ENCODE measurements at regions not wholly inside any gene's neighbourhood (a gene's known extent, or its start where the extent isn't known, plus 50 kb on each side); places are given as distances from the start of the nearest gene placed in this dataset.

DNA sequence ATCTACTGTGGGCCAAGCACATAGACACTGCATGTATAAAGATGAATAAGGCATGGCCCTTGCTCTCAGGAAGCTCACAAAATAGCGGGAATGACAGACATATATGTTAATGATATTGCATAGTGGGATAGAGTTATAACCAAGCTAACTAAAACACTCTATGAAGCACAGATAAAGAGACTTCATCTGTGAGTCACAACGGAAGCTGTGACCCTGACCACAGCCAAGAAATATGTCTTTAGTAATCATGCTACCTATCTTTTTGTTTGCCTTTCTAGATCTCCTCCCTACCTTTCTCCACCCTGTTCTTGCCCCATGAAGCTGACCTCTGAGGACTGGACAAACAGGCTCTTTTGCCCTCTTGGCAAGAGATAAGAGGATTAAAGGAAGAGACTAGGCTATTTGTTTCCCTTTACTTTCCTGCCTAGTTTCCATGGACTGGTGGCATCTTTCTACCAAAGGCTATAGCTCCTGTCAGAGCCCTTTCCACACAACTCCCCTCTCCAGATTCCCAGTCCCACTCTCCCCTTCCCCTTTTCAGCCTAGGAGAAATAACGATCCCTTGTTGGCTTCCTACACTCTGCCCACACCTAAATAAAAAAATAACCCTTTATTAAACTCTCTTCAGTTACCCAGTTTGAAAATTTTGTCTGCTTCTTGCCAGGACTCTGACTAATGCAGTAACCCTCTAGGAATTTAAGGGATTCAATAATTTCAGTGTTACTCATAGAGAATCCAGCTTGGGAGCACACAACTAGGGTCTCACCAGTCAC lies 504.9 kb upstream of the MARCKS start:
- in situ Hi-C loops (cut with HindIII; ENCODE audit: low pct_ligation_motif_present, low sequenced_read_pairs): no loop called here
- Histone ChIP-seq H3K27ac (peak overlapping the region; percentile 95), H3K4me3 (ENCODE audit: low read depth, low read length) (no peak overlapping the region), H3K36me3 (replicated peaks) (no peaks in the 10 kb centered on the region), H3K27me3 (replicated peaks) (no peaks in the 10 kb centered on the region)
- TF ChIP-seq, protein P1, sequence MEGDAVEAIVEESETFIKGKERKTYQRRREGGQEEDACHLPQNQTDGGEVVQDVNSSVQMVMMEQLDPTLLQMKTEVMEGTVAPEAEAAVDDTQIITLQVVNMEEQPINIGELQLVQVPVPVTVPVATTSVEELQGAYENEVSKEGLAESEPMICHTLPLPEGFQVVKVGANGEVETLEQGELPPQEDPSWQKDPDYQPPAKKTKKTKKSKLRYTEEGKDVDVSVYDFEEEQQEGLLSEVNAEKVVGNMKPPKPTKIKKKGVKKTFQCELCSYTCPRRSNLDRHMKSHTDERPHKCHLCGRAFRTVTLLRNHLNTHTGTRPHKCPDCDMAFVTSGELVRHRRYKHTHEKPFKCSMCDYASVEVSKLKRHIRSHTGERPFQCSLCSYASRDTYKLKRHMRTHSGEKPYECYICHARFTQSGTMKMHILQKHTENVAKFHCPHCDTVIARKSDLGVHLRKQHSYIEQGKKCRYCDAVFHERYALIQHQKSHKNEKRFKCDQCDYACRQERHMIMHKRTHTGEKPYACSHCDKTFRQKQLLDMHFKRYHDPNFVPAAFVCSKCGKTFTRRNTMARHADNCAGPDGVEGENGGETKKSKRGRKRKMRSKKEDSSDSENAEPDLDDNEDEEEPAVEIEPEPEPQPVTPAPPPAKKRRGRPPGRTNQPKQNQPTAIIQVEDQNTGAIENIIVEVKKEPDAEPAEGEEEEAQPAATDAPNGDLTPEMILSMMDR (IDR thresholded peaks at IDR 0.05; ENCODE audit: low read depth, low read length, missing control alignments): no peak
- peak; percentile 78 for DNase-seq

DNA sequence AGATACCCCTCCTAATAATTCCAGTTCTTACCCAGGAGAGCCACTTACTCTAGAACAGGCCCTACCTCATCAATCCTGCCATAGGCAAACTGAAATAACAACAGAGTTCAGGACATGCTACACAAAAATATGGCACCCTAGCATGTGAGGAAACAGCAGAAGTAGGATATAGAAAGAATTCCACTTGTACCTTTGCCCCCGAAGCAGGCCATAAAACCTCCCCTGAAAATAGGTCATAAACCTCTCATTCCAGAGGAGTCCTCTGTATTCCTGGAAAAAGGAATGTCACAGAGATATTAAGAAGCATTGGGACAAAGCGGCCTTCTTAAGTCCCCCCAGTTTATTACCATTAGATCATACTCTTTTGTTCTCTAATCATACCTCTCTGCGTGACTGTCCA lies 504.3 kb upstream of the MARCKS start:
- peak overlapping the region; percentile 95 for H3K27ac ChIP-seq

DNA sequence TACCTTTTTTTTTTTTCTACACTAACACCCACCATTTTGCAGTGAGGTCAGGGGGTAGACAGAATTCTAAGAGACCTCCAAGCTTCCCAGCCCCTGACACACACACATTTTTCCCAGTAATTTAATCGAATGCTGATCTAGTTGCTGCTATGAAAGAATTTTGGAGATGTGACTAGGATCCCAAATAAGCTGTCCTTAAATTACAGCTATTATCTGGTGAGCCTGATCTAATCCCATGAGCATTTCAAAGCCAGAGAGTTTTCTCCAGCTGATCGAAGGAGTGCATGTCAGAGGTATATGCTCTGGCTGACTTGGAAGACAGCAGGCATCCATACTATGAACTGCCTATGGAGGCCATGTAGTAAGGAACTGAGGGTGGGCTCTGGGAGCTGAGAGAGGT lies 503.8 kb upstream of the MARCKS start:
- H3K27me3 ChIP-seq (replicated peaks): no peaks in the 10 kb centered on the region
- no peak overlapping the region for H3K27ac ChIP-seq
- TF ChIP-seq, protein P1 (IDR thresholded peaks at IDR 0.05; ENCODE audit: low read depth, low read length, missing control alignments): no peak
- H3K4me3 ChIP-seq (ENCODE audit: low read depth, low read length): no peak overlapping the region
- no peaks in the 10 kb centered on the region for H3K36me3 ChIP-seq (replicated peaks)
- DNase-seq: no peak
- in situ Hi-C loops (cut with HindIII; ENCODE audit: low pct_ligation_motif_present, low sequenced_read_pairs): no loop called here

More for the DNA sequence above, 504.3 kb upstream of the MARCKS start:
- DNase-seq: no peak
- Histone ChIP-seq H3K27me3 (replicated peaks) (no peaks in the 10 kb centered on the region), H3K4me3 (ENCODE audit: low read depth, low read length) (no peak overlapping the region), H3K36me3 (replicated peaks) (no peaks in the 10 kb centered on the region)
- in situ Hi-C loops (cut with HindIII; ENCODE audit: low pct_ligation_motif_present, low sequenced_read_pairs): no loop called here
- TF ChIP-seq, protein P1 (IDR thresholded peaks at IDR 0.05; ENCODE audit: low read depth, low read length, missing control alignments): no peak

DNA sequence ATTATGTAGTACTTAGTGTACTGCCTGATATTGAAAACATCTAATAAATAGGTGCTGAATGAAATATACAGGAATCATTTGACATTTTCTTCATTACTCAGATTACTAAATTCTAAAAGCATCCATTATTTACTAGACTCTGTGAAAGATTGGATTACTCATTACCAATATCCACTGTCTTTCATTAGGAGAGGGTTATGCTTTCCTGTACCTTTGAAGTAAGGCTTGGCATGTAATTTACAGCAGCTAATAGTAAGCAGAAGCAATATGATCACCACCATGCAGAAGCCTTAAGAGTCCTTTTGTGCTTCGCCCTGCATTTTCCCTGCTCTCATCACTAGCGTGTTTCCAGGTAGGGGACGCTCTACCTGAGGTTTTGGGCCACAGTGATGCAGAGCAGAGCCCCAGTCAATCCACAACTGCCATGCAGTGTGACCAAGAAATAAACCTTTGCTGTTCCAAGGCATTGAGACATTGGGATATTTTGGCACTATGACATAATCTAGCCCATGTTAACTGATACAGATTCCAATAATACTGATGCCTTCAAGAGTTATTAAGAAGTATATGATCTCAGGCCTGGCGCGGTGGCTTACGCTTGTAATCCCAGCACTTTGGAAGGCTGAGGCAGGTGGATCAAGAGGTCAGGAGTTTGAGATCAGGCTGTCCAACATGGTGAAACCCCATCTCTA lies 502.8 kb upstream of the MARCKS start:
- Histone ChIP-seq H3K4me3 (ENCODE audit: low read depth, low read length) (no peak overlapping the region), H3K27ac (no peak overlapping the region), H3K27me3 (replicated peaks) (no peaks in the 10 kb centered on the region), H3K36me3 (replicated peaks) (no peaks in the 10 kb centered on the region)
- TF ChIP-seq, protein P1 (IDR thresholded peaks at IDR 0.05; ENCODE audit: low read depth, low read length, missing control alignments): no peak
- in situ Hi-C loops (cut with HindIII; ENCODE audit: low pct_ligation_motif_present, low sequenced_read_pairs): no loop called here
- DNase-seq: no peak

DNA sequence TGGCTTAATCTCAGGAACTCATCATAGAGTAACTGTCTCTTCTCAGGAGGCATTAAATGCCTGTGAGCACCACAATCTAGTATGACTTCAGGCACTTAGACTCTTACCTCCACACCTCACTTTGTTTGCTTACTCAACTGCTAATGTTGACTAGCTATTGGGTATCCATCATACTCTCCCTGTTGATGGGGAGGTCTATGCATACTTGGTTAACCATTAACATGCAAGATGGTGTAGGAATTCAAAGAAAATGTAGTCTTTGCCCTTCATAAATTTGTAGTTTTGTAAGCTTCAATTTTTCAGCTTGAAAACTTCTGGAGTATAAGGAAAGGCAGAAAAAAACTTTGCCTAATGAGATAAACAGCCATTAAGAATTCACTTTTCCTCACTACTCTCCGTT lies 501.0 kb upstream of the MARCKS start:
- H3K27ac ChIP-seq: no peak overlapping the region
- no peaks in the 10 kb centered on the region for H3K36me3 ChIP-seq (replicated peaks)
- TF ChIP-seq, protein P1 (IDR thresholded peaks at IDR 0.05; ENCODE audit: low read depth, low read length, missing control alignments): no peak
- no peak for DNase-seq
- no peak overlapping the region for H3K4me3 ChIP-seq (ENCODE audit: low read depth, low read length)
- in situ Hi-C loops (cut with HindIII; ENCODE audit: low pct_ligation_motif_present, low sequenced_read_pairs): no loop called here
- H3K27me3 ChIP-seq (replicated peaks): no peaks in the 10 kb centered on the region
